Progenitor cell of endocrine pancreas (in vitro differentiated cells): ENCODE measurements at regions not wholly inside any gene's neighbourhood (a gene's known extent, or its start where the extent isn't known, plus 50 kb on each side); places are given as distances from the start of the nearest gene placed in this dataset.

Source experiments
- DNase-seq: peaks from one replicate; pipeline ENCODE4 v3.0.0; 2021; ENCODE audit warnings: low spot score; ENCODE audit not compliant: unreplicated experiment
- H3K27ac Mint-ChIP-seq: 2 replicates; pipeline ENCODE4 v1.8.0; 2021; ENCODE audit warnings: mild to moderate bottlenecking, moderate library complexity, mixed read lengths
- H3K27me3 Mint-ChIP-seq: 2 replicates; pipeline ENCODE4 v1.8.0; 2021; ENCODE audit warnings: mixed read lengths
- H3K36me3 Mint-ChIP-seq: 2 replicates; pipeline ENCODE4 v1.8.0; 2022; ENCODE audit warnings: mixed read lengths; ENCODE audit not compliant: insufficient read depth
- H3K4me1 Mint-ChIP-seq: 2 replicates; pipeline ENCODE4 v1.8.0; 2021; ENCODE audit warnings: low read depth, mixed read lengths
- H3K4me3 Mint-ChIP-seq: 2 replicates; pipeline ENCODE4 v1.8.0; 2021; ENCODE audit warnings: low read depth, mild to moderate bottlenecking, moderate library complexity, mixed read lengths
- H3K9me3 Mint-ChIP-seq: 2 replicates; pipeline ENCODE4 v1.8.0; 2021; ENCODE audit warnings: low read depth, mixed read lengths
- CTCF ChIP-seq: fragments of 200-600 bp; sonication (generic); IDR thresholded peaks from one replicate; pipeline ENCODE4 v1.5.0; 2021; ENCODE audit warnings: antibody characterized with exemption, mild to moderate bottlenecking; ENCODE audit not compliant: unreplicated experiment

GRCh38 chr21:18617291-18617690 is 213.7 kb upstream of the TMPRSS15 start:
- H3K27ac Mint-ChIP-seq, result no peak overlapping the region
- H3K4me3 Mint-ChIP-seq, result no peak overlapping the region
- H3K27me3 Mint-ChIP-seq, result no peaks in the 10 kb centered on the region
- DNase-seq, result no peak
- no peaks in the 10 kb centered on the region for H3K36me3 Mint-ChIP-seq
- no peaks in the 10 kb centered on the region for H3K4me1 Mint-ChIP-seq
- H3K9me3 Mint-ChIP-seq, result no peaks in the 10 kb centered on the region
- TF ChIP-seq CTCF, result no peak

GRCh38 chr21:18620436-18620835 is 216.9 kb upstream of the TMPRSS15 start:
- H3K4me3 Mint-ChIP-seq, result no peak overlapping the region
- TF ChIP-seq CTCF, result no peak
- H3K27me3 Mint-ChIP-seq, result no peaks in the 10 kb centered on the region
- H3K36me3 Mint-ChIP-seq, result no peaks in the 10 kb centered on the region
- DNase-seq, result no peak
- no peaks in the 10 kb centered on the region for H3K4me1 Mint-ChIP-seq
- H3K27ac Mint-ChIP-seq, result no peak overlapping the region
- no peaks in the 10 kb centered on the region for H3K9me3 Mint-ChIP-seq

GRCh38 chr21:18622383-18622782 is 218.8 kb upstream of the TMPRSS15 start:
- H3K27me3 Mint-ChIP-seq, result no peaks in the 10 kb centered on the region
- H3K4me3 Mint-ChIP-seq, result no peak overlapping the region
- no peak for TF ChIP-seq CTCF
- DNase-seq, result no peak
- H3K36me3 Mint-ChIP-seq, result no peaks in the 10 kb centered on the region
- H3K27ac Mint-ChIP-seq, result no peak overlapping the region
- H3K9me3 Mint-ChIP-seq, result no peaks in the 10 kb centered on the region
- H3K4me1 Mint-ChIP-seq, result no peaks in the 10 kb centered on the region

GRCh38 chr21:18630446-18630845 is 226.9 kb upstream of the TMPRSS15 start:
- Mint-ChIP-seq H3K27ac (no peak overlapping the region), H3K4me1 (no peaks in the 10 kb centered on the region), H3K36me3 (no peaks in the 10 kb centered on the region), H3K4me3 (no peak overlapping the region), H3K9me3 (no peaks in the 10 kb centered on the region), H3K27me3 (no peaks in the 10 kb centered on the region)
- TF ChIP-seq CTCF, result no peak
- DNase-seq, result no peak

- no peak overlapping the region for H3K4me3 Mint-ChIP-seq
- H3K9me3 Mint-ChIP-seq, result no peaks in the 10 kb centered on the region
- no peak for DNase-seq
- no peak overlapping the region for H3K27ac Mint-ChIP-seq
- no peaks in the 10 kb centered on the region for H3K4me1 Mint-ChIP-seq
- no peak for TF ChIP-seq CTCF
- no peaks in the 10 kb centered on the region for H3K27me3 Mint-ChIP-seq
- H3K36me3 Mint-ChIP-seq, result no peaks in the 10 kb centered on the region
These were observed 233.3 kb upstream of the TMPRSS15 start for GRCh38 chr21:18636897-18637296.
